ENCODE measurements at regions not wholly inside any gene's neighbourhood (a gene's known extent, or its start where the extent isn't known, plus 50 kb on each side); places are given as distances from the start of the nearest gene placed in this dataset.

GRCh38 chr10:64537928-64538327 lies 1016.7 kb downstream of the REEP3 start:
- TF ChIP-seq, protein P1, sequence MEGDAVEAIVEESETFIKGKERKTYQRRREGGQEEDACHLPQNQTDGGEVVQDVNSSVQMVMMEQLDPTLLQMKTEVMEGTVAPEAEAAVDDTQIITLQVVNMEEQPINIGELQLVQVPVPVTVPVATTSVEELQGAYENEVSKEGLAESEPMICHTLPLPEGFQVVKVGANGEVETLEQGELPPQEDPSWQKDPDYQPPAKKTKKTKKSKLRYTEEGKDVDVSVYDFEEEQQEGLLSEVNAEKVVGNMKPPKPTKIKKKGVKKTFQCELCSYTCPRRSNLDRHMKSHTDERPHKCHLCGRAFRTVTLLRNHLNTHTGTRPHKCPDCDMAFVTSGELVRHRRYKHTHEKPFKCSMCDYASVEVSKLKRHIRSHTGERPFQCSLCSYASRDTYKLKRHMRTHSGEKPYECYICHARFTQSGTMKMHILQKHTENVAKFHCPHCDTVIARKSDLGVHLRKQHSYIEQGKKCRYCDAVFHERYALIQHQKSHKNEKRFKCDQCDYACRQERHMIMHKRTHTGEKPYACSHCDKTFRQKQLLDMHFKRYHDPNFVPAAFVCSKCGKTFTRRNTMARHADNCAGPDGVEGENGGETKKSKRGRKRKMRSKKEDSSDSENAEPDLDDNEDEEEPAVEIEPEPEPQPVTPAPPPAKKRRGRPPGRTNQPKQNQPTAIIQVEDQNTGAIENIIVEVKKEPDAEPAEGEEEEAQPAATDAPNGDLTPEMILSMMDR (IDR thresholded peaks at IDR 0.05; ENCODE audit: low read depth, low read length) = no peak
- TF ChIP-seq EZH2phosphoT487 (IDR thresholded peaks at IDR 0.05; ENCODE audit: low read depth) = no peak
